ENCODE measurements at regions not wholly inside any gene's neighbourhood (a gene's known extent, or its start where the extent isn't known, plus 50 kb on each side); places are given as distances from the start of the nearest gene placed in this dataset.

DNA sequence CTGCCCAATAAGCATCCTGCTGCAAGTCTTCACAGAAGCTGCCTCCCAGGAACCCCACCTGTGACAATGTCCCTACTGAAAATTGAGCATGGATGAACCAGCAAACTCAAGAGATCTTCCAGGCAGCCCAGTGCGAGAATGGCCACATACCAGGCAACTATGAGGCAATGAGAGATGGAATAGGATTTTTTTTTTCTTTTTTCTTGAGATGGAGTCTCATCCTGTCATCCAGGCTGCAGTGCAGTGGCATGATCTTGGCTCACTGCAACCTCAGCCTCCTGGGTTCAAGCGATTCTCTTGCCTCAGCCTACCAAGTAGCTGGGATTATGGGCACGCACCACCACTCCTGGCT lies 60.9 kb upstream of the ARL8B start:
- ATAC-seq: no peak
- intact Hi-C loops (cut with DNase I): no loop called here
- no peak for DNase-seq (ENCODE audit: missing footprints)

GRCh38 chr3:5063724-5064123 lies 58.4 kb upstream of the ARL8B start:
- intact Hi-C loops (cut with DNase I): no loop called here
- ATAC-seq (no peak), DNase-seq (ENCODE audit: missing footprints) (no peak)

GRCh38 chr3:5068531-5069050 lies 53.5 kb upstream of the ARL8B start:
- ATAC-seq (no peak), DNase-seq (ENCODE audit: missing footprints) (no peak)
- intact Hi-C loops (cut with DNase I): no loop called here

DNA sequence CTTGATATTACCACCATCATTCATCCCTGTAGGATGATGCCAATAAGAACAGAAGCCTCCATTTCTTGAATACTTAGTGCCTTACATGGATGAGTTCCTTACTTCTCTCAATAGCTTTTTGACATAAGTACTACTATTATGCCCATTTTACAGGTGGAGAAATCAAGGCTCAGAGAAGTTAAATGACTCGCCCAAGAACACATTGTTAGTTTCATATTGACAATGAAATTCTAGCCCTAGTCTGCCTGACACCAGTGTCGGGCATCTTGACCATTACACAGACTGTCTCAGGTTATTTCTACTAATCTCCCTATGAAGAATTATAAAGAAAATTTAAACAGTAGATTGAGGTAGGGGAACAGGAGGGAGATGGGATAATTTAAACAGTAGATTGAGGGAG lies 52.5 kb upstream of the ARL8B start:
- intact Hi-C loops (cut with DNase I): no loop called here

GRCh38 chr3:5071061-5071460 lies 51.0 kb upstream of the ARL8B start:
- no peak for DNase-seq (ENCODE audit: missing footprints)
- no peak for ATAC-seq
- intact Hi-C loops (cut with DNase I): no loop called here

More for the DNA sequence above, 52.5 kb upstream of the ARL8B start:
- DNase-seq (ENCODE audit: missing footprints) (no peak), ATAC-seq (no peak)

GRCh38 chr3:5072100-5072816 lies 49.8 kb upstream of the ARL8B start:
- intact Hi-C loops (cut with DNase I): no loop called here
- DNase-seq (ENCODE audit: missing footprints): no peak
- no peak for ATAC-seq
